ENCODE measurements at regions not wholly inside any gene's neighbourhood (a gene's known extent, or its start where the extent isn't known, plus 50 kb on each side); places are given as distances from the start of the nearest gene placed in this dataset.

- TF ChIP-seq CTCF (IDR thresholded peaks at IDR 0.05; ENCODE audit: low read depth, low read length): no peak
- no peak for TF ChIP-seq EZH2phosphoT487 (IDR thresholded peaks at IDR 0.05; ENCODE audit: low read depth)
Measured at GRCh38 chr1:106910798-106911197, 145.7 kb upstream of the PRMT6 start.

Measured in OCI-LY3 (cell line).